Stimulated activated CD4-positive, alpha-beta T cell treated with anti-CD3 and anti-CD28 coated beads, Interleukin-1b, Interleukin-23, amount 100 ng/mL, for 48 hours (primary cell): ENCODE measurements at regions not wholly inside any gene's neighbourhood (a gene's known extent, or its start where the extent isn't known, plus 50 kb on each side); places are given as distances from the start of the nearest gene placed in this dataset.

Experiments
- DNase-seq: peaks from one replicate; pipeline ENCODE4 v3.0.0-alpha.2; 2020

DNA sequence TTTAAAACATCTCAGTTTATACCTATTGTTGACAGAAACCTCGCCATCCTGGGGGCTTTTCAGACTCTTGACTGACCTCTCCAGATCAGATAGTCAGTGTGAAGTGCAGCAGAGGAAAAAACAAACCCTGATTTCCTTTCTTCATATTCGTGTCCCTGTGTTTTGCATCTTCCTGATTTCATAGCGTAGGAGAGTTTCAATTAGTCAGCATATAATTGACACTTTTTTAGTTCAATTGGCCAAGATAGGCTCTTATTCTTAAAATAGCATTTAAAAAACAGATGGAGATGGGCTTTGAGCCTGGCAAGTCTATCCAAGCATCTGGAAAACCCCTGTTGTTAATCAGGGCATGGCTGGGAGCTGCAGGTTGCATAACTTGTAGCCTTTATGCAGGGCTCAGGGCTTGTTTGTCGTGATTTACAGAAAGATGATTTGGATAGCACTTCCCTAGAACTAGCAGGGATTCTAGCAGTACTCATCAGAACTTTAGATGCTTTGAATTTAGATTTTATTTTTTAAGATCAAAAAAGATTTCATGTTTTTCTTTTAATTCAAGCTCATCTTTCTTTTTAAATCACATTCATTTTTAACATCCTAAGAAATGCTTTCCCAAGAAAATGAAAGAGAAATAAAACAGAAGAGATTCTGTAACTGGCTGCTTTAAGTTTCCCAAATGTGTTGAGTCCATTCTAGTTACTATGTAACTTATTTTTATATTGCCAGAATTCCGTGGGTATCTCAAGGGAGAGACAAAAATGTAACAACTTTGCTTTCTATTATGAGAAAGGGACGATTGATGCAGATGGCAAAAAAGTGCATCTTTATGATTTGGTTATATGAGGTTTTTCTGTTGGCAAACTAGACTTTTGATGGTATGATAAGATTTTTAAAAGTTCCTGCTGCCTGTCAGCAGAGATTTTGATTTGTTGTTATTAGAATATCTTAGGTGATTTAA is 270.8 kb upstream of the FZD8 start:
- DNase-seq, result no peak

DNA sequence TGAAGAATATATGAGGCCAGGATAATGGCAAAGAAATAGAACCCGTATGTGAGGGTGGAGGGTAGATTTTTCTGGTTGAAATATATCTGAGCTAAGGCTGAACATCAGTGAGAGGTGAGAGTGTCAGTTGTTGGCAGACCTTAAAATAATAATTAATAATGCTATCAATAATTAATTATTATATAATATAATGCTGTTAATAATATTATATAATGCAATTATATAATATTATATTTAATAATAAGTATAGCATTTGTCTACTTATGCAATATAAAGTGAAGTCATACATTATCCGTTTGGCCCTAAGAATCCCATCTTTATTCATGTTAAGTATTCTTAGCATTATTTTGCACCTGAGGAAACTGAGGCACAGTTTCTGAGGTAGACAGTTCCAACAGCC is 269.9 kb upstream of the FZD8 start:
- DNase-seq, result no peak

DNA sequence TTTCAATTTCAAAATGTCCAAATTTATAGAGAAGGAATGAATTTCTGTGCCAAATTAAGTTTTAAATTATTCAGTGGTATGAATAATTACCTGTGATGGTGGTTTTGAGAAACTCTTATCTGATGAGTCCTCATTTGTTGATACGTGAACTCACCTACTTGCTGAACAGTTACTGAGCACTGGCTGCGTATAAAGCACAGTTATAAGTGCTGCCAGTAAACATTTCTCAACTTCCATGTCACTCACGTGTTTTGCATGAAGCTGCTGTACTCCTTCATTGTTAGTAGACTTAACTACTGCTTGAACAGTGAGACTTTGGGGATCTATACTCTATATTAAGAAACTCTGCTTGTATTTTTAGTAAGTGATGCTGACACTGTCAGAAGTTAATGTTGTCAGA is 269.1 kb upstream of the FZD8 start:
- DNase-seq, result no peak

DNA sequence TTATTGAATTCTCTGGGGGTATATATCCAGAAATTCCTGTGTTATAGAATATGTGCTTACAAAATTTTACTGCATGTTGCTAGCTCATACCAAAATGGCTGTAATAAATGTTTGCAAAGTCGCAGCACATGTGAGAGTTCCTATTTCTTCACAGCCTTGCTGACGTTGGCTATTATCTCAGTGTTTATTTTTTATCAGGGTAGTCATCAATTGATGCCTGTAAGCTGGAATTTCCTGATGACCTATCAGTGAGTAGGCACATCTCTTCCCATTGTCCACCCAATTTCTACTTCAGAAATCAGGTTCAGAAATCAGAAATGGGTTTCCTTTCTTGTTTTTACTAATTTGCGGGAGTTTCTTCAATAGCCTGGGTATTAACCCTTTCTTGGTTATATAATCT is 268.1 kb upstream of the FZD8 start:
- no peak for DNase-seq

DNA sequence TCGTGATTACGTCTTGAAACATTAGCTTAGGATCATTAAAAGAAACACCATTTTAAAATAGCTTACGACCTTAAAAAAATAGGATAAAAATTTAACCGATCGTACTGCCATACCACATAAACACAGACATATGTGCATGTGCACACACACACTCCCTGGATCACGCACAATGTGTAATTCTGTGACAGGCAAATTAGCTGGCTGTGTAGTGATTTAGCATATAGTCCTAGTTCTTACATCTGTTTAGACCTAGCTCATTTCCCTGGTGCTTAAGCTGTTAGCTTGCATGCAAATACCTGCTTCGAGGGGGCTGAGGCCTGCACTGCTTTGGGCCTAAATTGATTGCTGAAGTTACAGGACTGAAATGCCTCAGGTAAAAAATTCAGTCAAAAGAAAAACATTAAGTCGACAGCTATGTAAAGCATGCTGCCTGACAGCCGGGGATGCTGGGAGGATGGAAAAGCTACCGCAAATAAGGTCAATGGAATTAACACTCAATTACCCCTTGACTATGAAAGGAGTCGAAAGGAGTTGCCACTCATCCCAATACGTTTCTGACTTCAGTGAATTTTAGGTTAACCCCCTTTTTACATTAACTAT is 267.1 kb upstream of the FZD8 start:
- no peak for DNase-seq

DNA sequence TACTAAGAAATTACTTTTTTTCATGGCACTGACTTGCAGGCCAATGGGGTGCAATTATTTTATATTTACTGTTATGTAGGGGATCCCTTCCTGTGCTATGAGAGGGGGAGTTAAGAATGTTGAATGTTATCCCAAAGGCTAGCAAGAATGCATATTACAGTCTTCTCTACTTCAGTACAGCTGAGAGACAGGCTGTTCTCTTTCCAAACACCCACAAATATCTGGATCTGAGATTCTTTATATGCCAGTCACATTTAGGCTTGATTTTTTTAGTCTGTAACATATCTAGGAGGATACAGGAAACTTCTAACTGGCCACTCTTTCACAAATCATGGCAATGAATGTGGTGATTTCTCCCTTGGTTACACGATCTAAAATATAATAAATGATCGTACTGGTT is 266.4 kb upstream of the FZD8 start:
- DNase-seq, result no peak

DNA sequence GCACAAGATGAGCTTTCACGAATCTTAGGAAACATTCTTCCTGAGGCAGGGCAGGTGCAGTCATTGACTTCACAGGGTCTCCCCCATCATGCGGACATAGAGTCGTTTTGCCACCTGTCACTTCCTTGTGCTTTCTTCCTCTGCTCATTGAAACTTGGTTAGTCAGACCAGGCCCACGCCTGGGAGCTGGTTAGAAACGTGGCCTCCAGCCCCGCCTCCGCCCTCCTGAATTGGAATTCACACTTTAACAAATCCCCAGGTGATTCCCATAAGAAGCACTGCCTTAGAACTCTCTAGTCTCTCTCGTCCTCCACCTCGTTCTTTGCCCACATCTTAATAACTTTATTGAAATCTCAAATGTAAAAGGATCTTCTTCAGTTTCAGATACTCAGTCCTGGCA is 265.5 kb upstream of the FZD8 start:
- DNase-seq, result no peak

DNA sequence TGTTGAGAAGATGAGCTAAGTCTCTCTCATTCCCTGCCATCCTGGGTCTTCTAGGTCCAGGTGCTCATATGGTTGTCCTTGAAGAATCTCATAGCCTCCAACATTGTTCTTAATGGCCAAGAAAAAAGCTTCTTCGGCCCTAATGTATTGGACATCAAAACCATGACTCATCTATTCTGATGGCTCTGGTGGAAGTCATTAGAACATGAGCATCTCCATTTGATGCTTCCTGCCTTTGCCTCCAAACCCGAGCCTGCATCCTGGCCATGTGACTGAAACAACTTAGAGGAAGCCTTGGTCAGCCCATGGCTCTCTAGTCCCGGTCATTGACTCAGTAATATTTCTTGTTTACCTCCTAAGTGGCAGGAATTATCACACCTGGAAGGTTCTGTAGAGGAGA is 264.1 kb upstream of the FZD8 start:
- no peak for DNase-seq

DNA sequence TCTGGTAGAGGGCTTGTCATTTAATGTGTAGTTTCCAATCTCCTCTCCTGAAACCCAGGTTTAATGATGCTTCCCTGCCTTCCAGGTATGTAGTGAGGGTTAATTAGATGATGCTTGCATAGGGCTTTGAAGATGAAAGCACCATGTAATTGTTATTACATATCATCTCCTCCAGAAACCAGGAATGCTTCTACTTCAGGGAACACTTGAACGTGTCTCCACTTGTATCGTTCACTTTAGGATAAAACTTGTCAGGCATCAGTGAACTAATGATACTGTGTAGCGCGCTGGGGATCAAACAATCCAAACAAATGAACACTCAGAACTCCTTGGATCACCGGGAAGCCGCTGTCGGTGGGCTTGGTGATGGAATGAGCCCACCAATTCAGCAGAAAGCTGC is 260.9 kb upstream of the FZD8 start:
- no peak for DNase-seq

DNA sequence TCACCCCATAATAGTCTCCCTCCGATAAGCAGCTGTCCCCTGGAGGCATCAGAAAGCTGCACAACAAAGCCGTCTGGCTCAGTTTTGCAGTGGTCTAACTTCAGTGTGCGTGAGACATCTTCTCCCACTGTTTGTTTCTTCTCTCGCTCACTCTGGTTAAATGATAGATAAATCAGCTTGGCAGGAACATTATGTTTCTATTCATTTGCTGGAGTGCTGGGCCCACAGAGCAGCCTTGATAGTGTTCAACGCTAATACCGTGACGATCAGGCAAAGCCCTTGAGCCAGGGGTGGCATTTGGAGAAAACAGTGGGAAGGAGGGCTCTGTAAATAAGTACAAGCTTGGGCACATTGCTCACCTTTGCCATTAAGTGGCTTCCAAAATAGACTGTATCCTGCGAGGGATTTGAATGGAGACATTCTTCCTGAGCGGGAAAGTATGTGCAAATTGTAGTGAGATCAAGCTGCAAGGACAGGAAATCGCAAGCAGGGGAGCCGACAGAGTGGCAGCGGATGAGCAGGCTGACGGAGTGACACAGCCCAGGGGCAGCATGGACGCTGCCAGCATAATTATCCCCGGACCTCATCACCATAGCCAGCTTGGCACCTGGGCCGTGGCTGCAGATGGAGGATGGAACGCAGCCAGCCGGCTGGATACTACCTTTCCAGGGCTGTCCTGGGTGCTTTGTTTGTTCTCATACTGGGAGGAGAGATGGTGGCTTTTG is 256.8 kb upstream of the FZD8 start:
- DNase-seq, result no peak

DNA sequence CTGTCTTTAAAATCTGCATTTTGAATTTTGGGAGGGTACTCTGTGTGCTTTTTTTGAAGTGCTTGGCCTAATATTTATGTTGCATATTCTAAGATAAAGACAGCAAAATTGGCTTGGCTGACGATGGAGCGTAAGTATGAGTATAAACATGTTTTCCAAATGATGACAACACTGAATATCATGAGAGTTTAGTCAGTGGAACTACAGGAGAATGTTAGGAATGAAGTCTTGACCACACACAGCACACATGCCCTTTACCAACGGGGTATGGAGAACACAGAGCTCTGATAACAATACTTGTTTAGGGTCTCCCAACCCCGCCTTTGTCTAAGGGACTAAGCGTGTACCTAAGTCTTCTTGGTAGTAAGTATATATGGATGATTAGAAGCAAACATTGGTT is 253.9 kb upstream of the FZD8 start:
- no peak for DNase-seq

DNA sequence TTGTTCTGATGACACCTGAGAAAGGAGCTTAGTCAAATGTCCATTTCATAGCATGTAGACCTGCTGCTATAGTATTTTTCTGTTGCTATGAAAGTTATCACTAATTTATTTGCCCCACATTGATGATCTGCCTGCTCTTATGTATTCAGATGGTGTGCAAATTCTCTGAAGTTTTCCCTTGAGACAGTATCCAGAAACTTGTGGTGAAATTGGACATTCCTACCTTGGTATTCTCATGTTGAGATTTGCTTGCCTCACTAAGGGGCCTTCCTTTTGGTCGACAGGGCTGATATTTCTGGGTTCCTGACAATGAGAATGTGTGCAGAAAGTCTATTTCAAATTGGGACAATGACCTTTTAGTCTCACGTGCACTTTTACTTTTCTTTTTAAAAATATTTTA is 253.2 kb upstream of the FZD8 start:
- DNase-seq, result no peak

DNA sequence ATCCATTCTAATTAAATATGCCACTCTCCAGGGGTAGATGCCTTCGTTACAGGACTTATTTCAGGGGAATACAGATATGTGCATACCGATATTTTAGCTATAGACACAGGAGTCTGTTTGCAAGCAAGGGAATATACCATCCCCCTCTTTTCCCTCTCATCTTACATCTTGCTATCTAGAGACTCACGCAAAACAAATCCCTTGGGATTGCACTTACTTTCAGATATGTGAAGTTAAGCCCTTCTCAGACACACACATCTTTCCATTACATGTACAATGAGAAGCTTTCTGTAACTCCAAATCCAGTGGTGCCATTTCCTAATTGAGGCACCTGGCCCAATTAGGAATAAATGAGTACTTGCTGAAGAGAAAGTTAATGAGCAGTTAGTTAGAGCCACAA is 250.4 kb upstream of the FZD8 start:
- no peak for DNase-seq

DNA sequence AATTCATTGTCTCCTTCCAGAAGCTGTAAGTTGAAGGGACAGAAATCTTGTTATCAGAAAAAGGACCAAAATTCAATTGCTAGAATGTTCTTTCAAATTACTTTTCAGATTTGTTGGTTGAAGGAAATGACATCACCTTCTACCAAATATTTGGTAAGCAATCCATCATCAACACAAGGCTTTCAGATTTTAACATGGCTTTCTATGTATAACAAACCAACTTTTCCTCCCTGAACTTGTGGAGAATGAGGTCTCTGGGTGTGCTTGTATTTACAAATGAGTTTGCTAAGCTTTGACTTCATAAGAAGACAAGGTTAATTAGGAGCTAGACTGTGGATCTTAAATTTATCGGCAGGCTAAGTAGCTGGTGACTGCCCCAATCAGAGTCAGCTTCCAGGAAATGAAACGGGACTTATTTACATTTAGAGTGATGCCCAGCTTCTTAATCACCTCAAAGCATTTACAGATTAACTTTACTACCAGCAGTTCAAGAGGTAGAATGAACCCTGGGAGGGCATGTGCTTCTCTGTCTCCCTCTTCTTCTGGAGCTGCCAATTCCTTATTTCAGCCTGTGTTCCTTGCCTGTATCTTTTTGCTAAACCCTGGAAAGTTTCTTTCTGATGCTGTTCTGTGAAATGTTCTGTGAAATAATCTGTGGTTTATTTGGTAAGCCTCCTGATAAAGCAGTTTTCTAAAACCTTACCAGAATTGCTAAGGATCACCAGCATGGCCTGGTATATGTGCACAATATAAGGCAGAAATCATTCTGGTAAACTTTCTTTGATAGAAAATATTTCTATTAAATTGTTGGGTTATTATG is 248.8 kb upstream of the FZD8 start:
- DNase-seq, result no peak

DNA sequence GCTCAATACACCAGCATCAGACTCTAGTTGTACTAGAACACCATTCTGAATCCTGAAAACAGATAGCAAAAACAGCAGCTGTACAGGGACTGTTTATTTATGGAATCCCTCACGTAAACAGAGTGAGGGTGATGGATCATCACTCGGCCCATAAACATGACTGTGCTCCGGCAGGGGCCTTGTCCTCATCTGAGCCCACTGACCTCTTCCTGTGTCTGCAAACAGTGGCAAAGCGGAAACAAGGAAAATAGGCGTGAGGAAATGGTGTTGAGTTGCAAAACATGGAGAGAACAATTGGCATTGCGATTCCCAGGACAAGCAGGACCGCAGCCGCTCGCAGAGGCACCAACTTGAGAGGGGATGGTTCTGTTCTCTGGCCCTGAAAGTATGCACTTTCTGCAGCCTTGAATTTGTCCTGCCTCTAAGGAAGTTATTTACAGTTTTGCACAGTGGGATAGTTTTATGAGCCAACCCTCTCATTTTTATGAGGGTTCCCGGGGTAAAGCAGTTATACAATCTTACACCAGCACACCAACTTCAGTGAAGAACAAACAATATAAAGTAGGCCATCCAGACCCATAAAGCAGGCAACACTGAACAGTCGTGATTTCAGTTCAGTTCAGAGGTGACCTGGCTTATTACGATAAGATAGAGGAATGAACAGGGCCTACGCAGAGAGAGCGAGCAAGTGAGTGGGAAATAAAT is 248.0 kb upstream of the FZD8 start:
- DNase-seq, result no peak

DNA sequence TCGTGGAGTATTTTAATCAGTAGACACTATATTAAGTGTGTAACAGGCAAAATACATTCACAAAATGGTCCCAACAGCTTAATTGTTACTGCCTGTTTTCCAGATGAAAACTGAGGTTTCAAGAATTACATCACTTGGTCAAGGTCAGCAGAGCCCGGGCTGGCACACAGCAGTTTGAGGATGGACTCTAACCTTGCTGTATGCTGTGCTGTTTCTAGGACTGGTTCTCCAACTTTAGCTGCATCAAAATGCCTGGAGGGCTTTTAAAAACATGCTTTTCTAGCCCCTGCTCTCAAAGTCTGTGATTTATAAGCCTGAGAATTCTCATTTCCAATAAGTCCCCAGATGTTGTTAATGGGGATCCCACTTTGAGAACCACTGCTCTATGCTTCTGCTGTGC is 247.1 kb upstream of the FZD8 start:
- no peak for DNase-seq

DNA sequence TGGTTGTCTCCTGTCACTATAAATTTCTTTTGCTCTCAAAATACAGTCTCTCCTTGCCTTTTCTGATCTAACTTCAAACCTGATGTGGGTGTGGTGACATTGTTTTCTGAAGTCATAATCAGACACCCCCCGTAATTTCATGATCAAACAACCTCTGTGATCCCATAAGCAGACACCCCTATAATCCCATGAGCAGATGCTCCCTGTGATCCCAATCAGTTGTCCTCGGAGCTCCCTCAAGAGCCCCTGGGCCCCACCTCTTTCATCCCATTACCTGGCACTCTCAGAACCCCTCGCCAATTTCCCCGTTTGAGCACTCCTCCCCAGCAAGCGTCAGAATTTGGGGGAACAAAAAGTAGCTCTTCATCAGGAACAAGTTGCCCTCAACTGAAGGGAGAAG is 246.3 kb upstream of the FZD8 start:
- DNase-seq, result no peak

DNA sequence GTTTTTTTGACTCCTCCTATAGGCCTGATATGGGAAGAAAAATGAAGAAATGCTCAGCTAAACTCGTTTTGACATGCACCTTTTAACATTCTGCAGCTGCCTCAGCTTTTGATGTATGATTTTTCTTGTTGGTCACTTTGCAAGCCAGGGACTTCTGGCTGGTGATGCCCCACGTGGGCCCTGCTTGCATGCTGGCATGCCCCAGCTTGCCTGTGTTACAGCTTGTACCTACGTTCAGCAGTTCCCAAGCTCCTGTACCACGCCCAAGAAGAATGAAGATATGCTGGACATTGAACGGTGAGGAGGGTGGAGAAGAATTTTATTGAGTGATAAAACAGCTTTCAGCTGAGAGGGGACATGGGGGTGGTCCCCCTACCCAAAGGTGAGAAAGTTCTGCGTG is 245.6 kb upstream of the FZD8 start:
- DNase-seq, result no peak

DNA sequence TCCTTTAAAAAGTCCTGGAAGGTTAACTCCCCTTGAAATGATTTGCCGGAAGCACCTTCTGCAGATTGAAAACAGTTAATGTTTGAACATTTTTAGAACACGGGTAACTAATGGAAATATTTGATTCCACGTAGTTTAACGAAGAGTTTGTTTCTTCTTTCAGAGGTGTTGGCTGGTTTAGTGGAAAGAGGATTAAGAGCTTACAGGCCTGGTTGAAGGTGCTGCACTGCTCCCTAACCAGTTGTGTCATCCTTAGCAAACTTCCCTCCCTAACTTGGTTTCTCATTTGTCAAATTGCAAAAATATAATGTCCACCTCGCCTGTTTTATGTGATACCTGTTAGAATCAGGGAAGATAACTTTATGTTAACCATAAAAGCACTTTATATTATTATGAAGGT is 243.0 kb upstream of the FZD8 start:
- DNase-seq, result no peak

DNA sequence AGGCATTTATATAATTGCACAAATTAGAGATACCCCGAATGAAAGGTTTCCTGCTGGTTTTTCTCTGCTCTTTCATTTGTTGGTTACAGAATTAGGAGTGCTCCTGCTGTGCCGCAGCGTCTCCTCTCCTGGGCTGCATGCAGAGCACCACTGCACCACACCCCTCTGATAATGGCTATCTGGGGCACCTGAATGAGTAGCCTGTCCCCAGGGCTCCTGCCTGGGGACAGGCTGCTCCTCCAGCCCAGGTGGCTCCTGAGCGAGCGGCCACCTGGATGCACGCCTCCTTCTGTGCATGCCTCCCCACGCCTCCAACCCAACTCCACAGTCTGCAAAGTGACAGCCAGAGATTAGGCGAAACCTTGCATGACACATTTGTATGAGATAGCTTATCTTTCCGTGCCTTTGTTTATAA is 242.6 kb upstream of the FZD8 start:
- no peak for DNase-seq

DNA sequence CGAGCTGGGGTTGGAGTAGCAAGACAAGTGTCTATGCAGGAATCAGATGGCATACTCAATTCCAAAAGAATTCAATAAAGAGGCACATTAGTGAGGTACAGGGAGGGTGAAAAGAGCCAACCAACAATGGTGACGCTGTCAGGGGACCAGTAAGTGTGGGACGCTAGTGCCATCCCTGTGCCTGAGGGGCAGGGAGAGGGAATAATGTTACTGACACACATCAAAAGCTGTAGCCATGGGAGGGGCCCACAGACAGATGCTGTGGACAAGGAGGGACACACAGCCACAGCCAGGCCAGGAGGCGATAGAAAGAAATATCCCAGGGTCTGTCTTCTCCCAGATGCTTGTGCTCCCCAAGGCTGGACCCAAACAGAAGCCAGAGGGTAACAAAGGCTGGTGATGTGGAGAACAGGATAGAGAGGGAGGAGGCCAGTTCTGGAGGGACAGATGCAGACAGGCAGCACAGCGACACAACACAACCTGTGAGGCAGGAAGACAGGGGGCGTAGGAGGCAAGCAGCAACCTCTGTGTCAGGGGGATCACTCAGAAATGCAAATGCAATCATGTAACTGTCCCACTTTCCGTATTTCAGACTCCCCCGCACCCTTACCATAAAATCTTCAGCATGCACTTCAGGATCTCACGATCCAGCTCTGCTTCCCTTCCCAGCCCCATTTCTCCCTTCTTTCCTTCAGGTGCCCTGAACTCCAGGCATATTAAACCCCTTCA is 240.5 kb upstream of the FZD8 start:
- DNase-seq, result no peak

DNA sequence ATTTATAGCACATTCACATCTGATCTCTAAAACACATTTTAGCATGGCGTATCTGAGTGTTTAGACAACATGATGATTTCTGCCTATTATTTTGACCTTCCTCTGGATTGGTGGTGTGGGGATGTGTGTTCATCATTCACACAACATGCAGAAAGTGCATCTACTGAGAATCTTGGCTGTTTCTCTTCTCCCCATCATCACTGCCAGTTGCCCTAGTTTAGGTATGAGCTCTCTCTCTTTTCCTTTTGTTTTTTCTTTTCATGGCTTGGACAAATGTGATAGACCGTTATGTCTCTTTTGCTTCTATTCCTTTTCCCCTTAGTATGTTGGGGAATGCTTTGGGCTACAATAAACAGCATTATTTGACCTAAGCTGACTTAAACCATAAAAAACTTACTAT is 239.2 kb upstream of the FZD8 start:
- no peak for DNase-seq
